Right ventricle myocardium inferior (tissue), 1 donor: ENCODE measurements at regions not wholly inside any gene's neighbourhood (a gene's known extent, or its start where the extent isn't known, plus 50 kb on each side); places are given as distances from the start of the nearest gene placed in this dataset.

Experiments used
- ATAC-seq: fragments of 200-7000 bp; cut with Tn5 transposase; one replicate; pipeline ENCODE4 v1.9.1; 2020; ENCODE audit warnings: mild to moderate bottlenecking, moderate library complexity
- DNase-seq: peaks from one replicate; pipeline ENCODE4 v3.0.0; 2021; ENCODE audit errors: missing footprints
- intact Hi-C: fragments of 100-400 bp; cut with DNase I; formaldehyde crosslinking; loops from one replicate; pipeline ENCODE4 v1.11.0; 2022
- donor health status: DM: no; HTN: yes; CAD: no; lungs with severe emphysema.

GRCh38 chr6:169070506-169071176 lies 183.0 kb downstream of the THBS2 start:
- DNase-seq (peak; percentile 89), ATAC-seq (peak; percentile 95)
- intact Hi-C loops = loop anchor here (2.0 kb wide), 1 partner anchor 120 kb away; no protein-coding TSS in a partner anchor

- DNase-seq (no peak), ATAC-seq (no peak)
- intact Hi-C loops = no loop called here
These were observed 184.3 kb downstream of the THBS2 start for GRCh38 chr6:169069356-169069755.

GRCh38 chr6:169064194-169064593 lies 189.5 kb downstream of the THBS2 start:
- DNase-seq (no peak), ATAC-seq (no peak)
- intact Hi-C loops = no loop called here

- ATAC-seq (no peak), DNase-seq (no peak)
- intact Hi-C loops = no loop called here
These were observed 191.4 kb downstream of the THBS2 start for GRCh38 chr6:169062272-169062671.

- no peak for DNase-seq
- no peak for ATAC-seq
- intact Hi-C loops = no loop called here
These were observed 195.0 kb downstream of the THBS2 start for GRCh38 chr6:169058634-169059033.

GRCh38 chr6:169052462-169052861 lies 201.2 kb downstream of the THBS2 start:
- intact Hi-C loops = no loop called here
- ATAC-seq (no peak), DNase-seq (no peak)

GRCh38 chr6:169051371-169051770 lies 202.3 kb downstream of the THBS2 start:
- no peak for DNase-seq
- ATAC-seq = no peak
- intact Hi-C loops = no loop called here

GRCh38 chr6:169048865-169049205 lies 204.8 kb downstream of the THBS2 start:
- ATAC-seq = no peak
- intact Hi-C loops = no loop called here
- DNase-seq = no peak

GRCh38 chr6:169048185-169048864 lies 205.3 kb downstream of the THBS2 start:
- no peak for DNase-seq

GRCh38 chr6:169047345-169047744 lies 206.3 kb downstream of the THBS2 start:
- no peak for ATAC-seq
- intact Hi-C loops = no loop called here
- DNase-seq = no peak

More at GRCh38 chr6:169048185-169048864, 205.3 kb downstream of the THBS2 start:
- ATAC-seq = no peak
- intact Hi-C loops = no loop called here

- ATAC-seq (no peak), DNase-seq (no peak)
- intact Hi-C loops = no loop called here
These were observed 207.0 kb downstream of the THBS2 start for GRCh38 chr6:169046483-169047192.

- no peak for ATAC-seq
These were observed 207.6 kb downstream of the THBS2 start for GRCh38 chr6:169046021-169046420.

GRCh38 chr6:169045486-169045885 lies 208.2 kb downstream of the THBS2 start:
- DNase-seq (no peak), ATAC-seq (no peak)
- intact Hi-C loops = no loop called here

More at GRCh38 chr6:169046021-169046420, 207.6 kb downstream of the THBS2 start:
- no peak for DNase-seq
- intact Hi-C loops = no loop called here

GRCh38 chr6:169044381-169045230 lies 209.0 kb downstream of the THBS2 start:
- DNase-seq = peak; percentile 69
- peak; percentile 39 for ATAC-seq
- intact Hi-C loops = no loop called here

- intact Hi-C loops = no loop called here
- no peak for DNase-seq
These were observed 211.6 kb downstream of the THBS2 start for GRCh38 chr6:169042061-169042460.

GRCh38 chr6:169041078-169041477 lies 212.6 kb downstream of the THBS2 start:
- DNase-seq (no peak), ATAC-seq (no peak)
- intact Hi-C loops = no loop called here

More at GRCh38 chr6:169042061-169042460, 211.6 kb downstream of the THBS2 start:
- no peak for ATAC-seq

- intact Hi-C loops = no loop called here
- DNase-seq (no peak), ATAC-seq (no peak)
These were observed 215.0 kb downstream of the THBS2 start for GRCh38 chr6:169038691-169039090.

GRCh38 chr6:169035385-169036240 lies 218.0 kb downstream of the THBS2 start:
- ATAC-seq = no peak
- no peak for DNase-seq
- intact Hi-C loops = no loop called here
